ENCODE measurements at regions not wholly inside any gene's neighbourhood (a gene's known extent, or its start where the extent isn't known, plus 50 kb on each side); places are given as distances from the start of the nearest gene placed in this dataset.

- TF ChIP-seq HDGF (IDR thresholded peaks at IDR 0.05; ENCODE audit: borderline replicate concordance) (no peak), SP1 (IDR thresholded peaks at IDR 0.05) (no peak), CTBP1 (IDR thresholded peaks at IDR 0.05; ENCODE audit: borderline replicate concordance) (no peak), ELF4 (IDR thresholded peaks at IDR 0.05) (no peak), L3MBTL2 (conservative IDR thresholded peaks at IDR 0.05) (no peak), SUZ12 (IDR thresholded peaks at IDR 0.05) (no peak), BHLHE40 (IDR thresholded peaks at IDR 0.05; ENCODE audit: borderline replicate concordance) (no peak), FOXM1 (IDR thresholded peaks at IDR 0.05; ENCODE audit: borderline replicate concordance) (no peak), FOXA1 (IDR thresholded peaks at IDR 0.05) (no peak)
Measured at GRCh38 chr11:10952872-10953271, 95.0 kb upstream of the ZBED5 start.
